OCI-LY7 (cell line): ENCODE measurements at regions not wholly inside any gene's neighbourhood (a gene's known extent, or its start where the extent isn't known, plus 50 kb on each side); places are given as distances from the start of the nearest gene placed in this dataset.

Source experiments
- CTCF ChIP-seq: fragments of 200-600 bp; sonication (generic); conservative IDR thresholded peaks from 2 replicates; pipeline ENCODE4 v1.5.1; 2014; ENCODE audit warnings: mild to moderate bottlenecking, antibody characterized with exemption, low read length, moderate library complexity, mixed read lengths
- EZH2phosphoT487 ChIP-seq: fragments of 200-600 bp; sonication (generic); IDR thresholded peaks from 2 replicates; pipeline ENCODE4 v1.6.1; 2018; ENCODE audit warnings: low read depth, borderline replicate concordance, mild to moderate bottlenecking, mixed run types, antibody characterized with exemption, low read length, moderate library complexity, mixed read lengths

DNA sequence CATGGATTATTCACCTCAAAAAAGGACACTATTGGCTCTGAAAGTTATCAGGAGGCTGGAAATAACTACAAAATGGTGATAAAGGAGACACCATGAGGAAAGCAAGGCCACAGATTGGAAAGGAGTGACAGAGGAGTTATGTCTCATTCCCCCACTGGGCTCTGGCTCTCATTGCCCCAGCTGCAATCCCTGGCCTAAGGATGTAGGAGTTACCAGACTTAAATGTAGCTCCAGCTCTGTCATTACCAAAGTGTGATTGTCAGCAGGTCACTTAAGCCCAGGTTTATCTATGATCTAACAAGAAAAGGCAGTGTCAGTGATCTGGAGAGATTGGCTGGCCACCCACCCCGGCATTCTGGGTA is 1228.2 kb upstream of the DDX18 start:
- TF ChIP-seq CTCF (no peak), EZH2phosphoT487 (no peak)
